GM21381 (cell line): ENCODE measurements at regions not wholly inside any gene's neighbourhood (a gene's known extent, or its start where the extent isn't known, plus 50 kb on each side); places are given as distances from the start of the nearest gene placed in this dataset.
"Not testable (repeated sequence)": the region's sequence is repeated elsewhere in the genome, so short reads cannot be mapped to it uniquely, and the experiment has no call there.

Experiments used
- ATAC-seq: cut with Tn5 transposase; IDR thresholded peaks from one replicate; pipeline ENCODE4 v1.9.1; 2021; ENCODE audit warnings: mild to moderate bottlenecking, moderate library complexity; ENCODE audit not compliant: unreplicated experiment

- peak; percentile 74 for ATAC-seq
Observed at GRCh38 chr5:14996997-14997396, 125.4 kb upstream of the ANKH start.

DNA sequence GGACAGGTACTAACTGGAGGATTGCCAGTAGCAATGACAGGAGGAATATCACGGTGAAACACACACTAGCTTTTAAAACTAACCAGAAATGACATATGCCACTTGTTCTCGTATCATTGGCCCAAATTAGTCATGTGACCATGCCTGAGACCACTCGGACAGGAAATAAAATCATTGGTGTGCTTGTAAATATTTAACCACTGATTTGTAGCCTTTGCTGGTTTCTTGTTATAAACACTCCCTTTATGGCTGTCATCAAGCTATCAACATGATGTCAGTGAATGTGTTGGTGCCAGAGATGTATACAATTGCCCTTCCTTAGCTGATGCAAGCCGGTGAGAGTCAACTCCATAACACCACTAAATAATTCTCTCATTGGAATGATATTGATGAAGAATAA lies 123.7 kb upstream of the ANKH start:
- ATAC-seq: no peak

DNA sequence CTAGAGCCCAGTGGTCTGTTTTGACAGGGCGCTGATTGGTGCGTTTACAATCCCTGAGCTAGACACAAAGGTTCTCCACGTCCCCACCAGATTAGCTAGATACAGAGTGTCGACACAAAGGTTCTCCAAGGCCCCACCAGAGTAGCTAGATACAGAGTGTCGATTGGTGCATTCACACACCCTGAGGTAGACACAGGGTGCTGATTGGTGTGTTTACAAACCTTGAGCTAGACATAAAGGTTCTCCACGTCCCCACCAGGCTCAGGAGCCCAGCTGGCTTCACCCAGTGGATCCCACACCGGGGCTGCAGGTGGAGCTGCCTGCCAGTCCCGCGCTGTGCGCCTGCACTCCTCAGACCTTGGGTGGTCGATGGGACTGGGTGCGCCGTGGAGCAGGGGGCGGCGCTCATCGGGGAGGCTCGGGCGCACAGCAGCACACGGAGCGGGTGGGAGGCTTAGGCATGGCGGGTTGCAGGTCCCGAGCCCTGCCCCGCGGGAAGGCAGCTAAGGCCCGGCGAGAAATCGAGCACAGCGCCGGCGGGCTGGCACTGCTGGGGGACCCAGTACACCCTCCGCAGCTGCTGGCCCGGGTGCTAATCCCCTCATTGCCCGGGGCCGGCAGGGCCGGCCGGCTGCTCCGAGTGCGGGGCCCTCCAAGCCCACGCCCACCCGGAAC lies 122.0 kb upstream of the ANKH start:
- not testable (repeated sequence) for ATAC-seq

DNA sequence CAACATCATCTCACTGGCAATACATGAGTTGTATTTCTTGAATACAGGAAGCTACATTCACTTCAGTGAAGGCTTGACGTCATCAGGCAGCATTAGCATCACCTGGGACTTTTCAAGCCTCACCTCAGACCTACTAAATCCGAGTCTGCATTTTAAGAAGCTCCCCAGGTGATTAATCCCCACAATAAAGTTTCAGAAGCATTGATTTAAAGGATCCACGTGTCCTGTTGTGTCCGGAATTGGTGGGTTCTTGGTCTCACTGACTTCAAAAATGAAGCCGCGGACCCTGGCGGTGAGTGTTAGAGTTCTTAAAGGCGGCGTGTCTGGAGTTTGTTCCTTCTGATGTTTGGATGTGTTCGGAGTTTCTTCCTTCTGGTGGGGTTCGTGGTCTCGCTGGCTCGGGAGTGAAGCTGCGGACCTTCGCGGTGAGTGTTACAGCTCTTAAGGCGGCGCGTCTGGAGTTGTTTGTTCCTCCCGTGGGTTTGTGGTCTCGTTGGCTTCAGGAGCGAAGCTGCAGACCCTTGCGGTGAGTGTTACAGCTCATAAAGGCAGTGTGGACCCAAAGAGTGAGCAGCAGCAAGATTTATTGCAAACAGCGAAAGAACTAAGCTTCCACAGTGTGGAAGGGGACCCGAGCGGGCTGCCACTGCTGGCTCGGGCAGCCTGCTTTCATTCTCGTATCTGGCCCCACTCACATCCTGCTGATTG lies 121.3 kb upstream of the ANKH start:
- peak; percentile 83 for ATAC-seq

DNA sequence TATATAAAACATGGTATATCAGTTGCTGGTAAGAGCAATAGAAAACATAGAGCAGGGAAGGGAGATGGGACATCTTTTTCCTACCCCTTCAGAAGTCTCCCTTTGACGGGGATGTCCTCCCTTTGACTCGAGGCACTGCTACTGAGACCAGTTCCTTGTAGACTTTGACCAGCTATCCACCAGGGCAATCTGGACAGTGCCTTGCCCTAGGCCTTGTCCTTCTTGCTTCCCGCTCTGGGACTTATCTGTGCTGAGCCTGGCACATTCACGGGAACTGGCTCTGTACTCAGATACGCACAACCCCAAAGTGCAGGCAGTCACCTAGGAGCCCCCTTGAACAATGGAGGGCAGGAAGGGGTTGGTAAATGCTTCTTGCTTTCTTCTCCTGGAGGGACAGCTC lies 116.6 kb upstream of the ANKH start:
- ATAC-seq: no peak

- ATAC-seq: no peak
Observed at GRCh38 chr5:14986413-14986812, 114.8 kb upstream of the ANKH start.

DNA sequence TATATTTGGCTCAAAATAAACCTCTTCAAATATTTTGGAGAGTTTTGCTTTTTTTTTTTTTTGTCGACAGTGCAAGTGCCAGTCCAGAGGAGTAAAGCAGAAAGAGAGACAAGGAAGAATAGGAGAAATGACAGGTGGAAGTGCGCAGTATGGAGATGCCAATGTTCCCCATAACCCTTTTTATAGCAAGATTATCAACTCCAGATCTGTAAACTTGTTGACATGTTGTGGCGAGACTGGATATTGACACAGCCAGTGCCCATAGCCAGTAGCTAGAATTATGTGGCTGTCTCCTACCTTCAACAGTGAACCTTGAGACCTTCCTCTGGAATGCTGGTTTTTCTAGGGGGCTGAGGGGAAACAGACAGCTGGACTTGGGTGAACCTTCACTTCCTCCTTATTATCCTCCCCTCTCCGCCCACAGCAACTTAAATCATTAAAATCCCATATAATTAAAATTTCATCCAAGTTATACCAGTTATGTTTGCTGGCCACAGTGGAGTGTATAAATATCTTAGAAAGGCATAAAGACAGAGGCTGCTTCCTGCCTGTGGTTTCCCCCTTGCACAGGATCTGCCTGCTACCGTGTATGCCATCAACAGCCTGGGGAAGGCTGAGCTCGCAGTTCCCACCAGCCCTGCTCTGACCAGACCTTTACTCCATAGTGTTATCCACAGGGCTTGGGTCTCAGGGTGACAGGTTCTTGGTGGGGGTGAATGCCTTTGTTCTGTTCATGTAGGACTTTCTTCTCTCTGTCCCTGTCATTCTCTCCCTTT lies 112.3 kb upstream of the ANKH start:
- ATAC-seq: no peak

- ATAC-seq: no peak
Observed at GRCh38 chr5:14980698-14981097, 109.1 kb upstream of the ANKH start.

DNA sequence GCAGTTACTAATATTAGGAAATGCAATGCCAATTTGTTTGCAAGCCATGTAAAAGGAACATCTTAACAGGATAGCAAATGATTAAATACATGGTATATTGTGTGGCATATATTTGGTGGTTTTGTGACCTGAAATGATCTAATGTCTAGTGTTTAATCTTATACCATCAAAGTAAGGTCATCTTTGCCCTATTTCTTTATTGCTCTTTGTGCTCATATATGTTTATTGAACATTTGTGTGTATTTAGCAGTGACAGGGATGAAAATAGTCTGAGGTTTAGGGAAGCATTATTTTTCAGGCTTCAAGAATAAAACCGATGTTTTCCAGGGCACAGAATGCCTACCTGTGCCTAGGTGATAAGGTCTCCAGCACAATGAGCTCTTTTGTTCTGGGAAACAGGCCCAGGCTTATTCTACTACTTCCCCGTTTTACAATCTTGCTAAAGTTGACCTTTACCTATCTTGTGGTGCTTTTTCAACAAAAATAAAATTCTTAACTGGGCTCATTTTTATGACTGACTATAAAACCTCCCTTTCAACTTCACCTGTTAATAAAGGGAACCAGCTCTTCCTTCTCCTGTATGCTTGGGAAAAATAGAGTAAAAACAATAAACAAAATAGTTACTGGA lies 105.6 kb upstream of the ANKH start:
- ATAC-seq: no peak

DNA sequence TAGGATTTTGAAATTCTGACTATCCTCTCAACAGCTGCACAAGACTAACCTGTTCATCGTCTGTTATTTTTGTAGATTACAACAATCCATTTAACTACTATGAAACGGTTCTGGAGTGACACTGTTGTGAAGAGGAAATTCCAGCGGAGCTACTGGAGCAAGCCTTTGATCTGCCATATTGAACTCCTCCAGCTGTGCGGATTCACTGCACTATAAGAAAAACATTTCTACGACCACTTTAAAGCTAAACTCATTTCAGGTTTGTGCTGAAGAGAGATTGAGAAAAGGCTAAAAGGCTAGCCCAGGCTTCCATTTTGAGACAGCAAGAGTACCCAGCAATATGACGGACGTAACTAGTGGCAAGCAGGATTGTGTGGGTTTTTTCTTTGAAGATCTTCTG lies 104.9 kb upstream of the ANKH start:
- no peak for ATAC-seq

DNA sequence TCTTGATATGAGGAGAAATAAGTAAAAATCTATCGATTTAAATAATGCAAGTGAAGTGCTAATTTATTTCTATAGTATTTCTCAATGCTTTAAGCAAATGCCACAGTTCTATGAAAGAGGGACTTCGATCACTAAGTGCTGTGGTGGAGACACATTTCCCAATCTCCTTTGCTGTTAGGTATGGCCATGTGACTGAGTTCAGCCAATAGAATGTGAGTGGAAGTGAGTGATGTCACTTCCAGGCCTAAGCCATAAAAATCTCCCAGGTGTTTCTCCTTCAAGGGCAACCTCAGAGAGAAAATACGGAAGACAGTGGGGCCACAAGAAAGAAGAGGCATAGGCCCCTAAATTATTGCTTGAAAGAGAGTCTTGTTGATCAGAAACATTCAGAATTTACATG lies 100.3 kb upstream of the ANKH start:
- no peak for ATAC-seq

- no peak for ATAC-seq
Observed at GRCh38 chr5:14968796-14969195, 97.2 kb upstream of the ANKH start.

GRCh38 chr5:14967166-14967565 lies 95.6 kb upstream of the ANKH start:
- ATAC-seq: no peak

- ATAC-seq: no peak
Observed at GRCh38 chr5:14965815-14966214, 94.2 kb upstream of the ANKH start.

GRCh38 chr5:14962604-14963003 lies 91.0 kb upstream of the ANKH start:
- no peak for ATAC-seq

GRCh38 chr5:14960120-14960462 lies 88.5 kb upstream of the ANKH start:
- no peak for ATAC-seq

GRCh38 chr5:14959399-14960119 lies 88.0 kb upstream of the ANKH start:
- no peak for ATAC-seq

- no peak for ATAC-seq
Observed at GRCh38 chr5:14958188-14958587, 86.6 kb upstream of the ANKH start.

- ATAC-seq: no peak
Observed at GRCh38 chr5:14956423-14957046, 85.0 kb upstream of the ANKH start.

- ATAC-seq: no peak
Observed at GRCh38 chr5:14954616-14955343, 83.2 kb upstream of the ANKH start.
